ENCODE measurements at regions not wholly inside any gene's neighbourhood (a gene's known extent, or its start where the extent isn't known, plus 50 kb on each side); places are given as distances from the start of the nearest gene placed in this dataset.
"Not testable (repeated sequence)": the region's sequence is repeated elsewhere in the genome, so short reads cannot be mapped to it uniquely, and the experiment has no call there.

GRCh38 chr1:148324465-148324864 is 158.6 kb downstream of the PPIAL4G start:
- H4K20me1 ChIP-seq (ENCODE audit: control insufficient read depth, extremely low read depth, insufficient read depth, low read length); DNase-seq (ENCODE audit: low read depth in 2 of 2); H3K9ac ChIP-seq (ENCODE audit: insufficient read depth, low read length); H3K79me2 ChIP-seq (ENCODE audit: control insufficient read depth, insufficient read depth, low read length); H3K36me3 ChIP-seq (ENCODE audit: control insufficient read depth, insufficient read depth, low read length); H3K27me3 ChIP-seq (ENCODE audit: control insufficient read depth, insufficient read depth, low read length); H2AFZ ChIP-seq (ENCODE audit: low read length); H3K9me3 ChIP-seq (ENCODE audit: control insufficient read depth, insufficient read depth, low read depth, low read length); H3K4me3 ChIP-seq (replicated peaks in 1 of 4; ENCODE audit: control extremely low read depth in 1 of 4, insufficient read depth in 1 of 4, low read depth in 3 of 4, low read length in 4 of 4); H3K4me1 ChIP-seq (ENCODE audit: control insufficient read depth, extremely low read depth, insufficient read depth, low read length); H3K27ac ChIP-seq (ENCODE audit: insufficient read depth, low read length); H3K4me2 ChIP-seq (ENCODE audit: extremely low read depth, insufficient read depth, low read length): not testable (repeated sequence)

DNA sequence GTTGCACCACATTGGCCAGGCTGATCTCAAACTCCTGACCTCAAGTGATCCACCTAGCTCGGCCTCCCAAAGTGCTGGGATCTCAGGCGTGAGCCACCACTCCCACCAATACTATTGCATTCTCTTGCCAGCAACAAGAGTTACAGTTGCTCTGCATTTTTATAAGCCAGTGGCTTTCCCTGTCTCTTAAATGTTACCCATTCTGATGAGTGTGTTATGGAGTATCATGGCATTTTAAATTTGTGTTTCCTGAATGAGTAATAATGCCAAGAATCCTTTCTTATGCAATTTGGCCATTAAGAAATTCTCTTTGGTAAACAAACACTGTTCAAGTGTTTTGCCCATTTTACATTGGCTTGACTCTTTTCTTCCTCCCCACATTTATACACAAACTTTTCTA is 163.0 kb downstream of the PPIAL4G start:
- H3K4me1 ChIP-seq (ENCODE audit: control insufficient read depth, extremely low read depth, insufficient read depth, low read length); H3K4me2 ChIP-seq (ENCODE audit: extremely low read depth, insufficient read depth, low read length); H3K79me2 ChIP-seq (ENCODE audit: control insufficient read depth, insufficient read depth, low read length); H4K20me1 ChIP-seq (ENCODE audit: control insufficient read depth, extremely low read depth, insufficient read depth, low read length); H2AFZ ChIP-seq (ENCODE audit: low read length); DNase-seq (ENCODE audit: low read depth in 2 of 2); H3K9ac ChIP-seq (ENCODE audit: insufficient read depth, low read length); H3K4me3 ChIP-seq (replicated peaks in 1 of 4; ENCODE audit: control extremely low read depth in 1 of 4, insufficient read depth in 1 of 4, low read depth in 3 of 4, low read length in 4 of 4); H3K27ac ChIP-seq (ENCODE audit: insufficient read depth, low read length); H3K9me3 ChIP-seq (ENCODE audit: control insufficient read depth, insufficient read depth, low read depth, low read length); H3K27me3 ChIP-seq (ENCODE audit: control insufficient read depth, insufficient read depth, low read length); H3K36me3 ChIP-seq (ENCODE audit: control insufficient read depth, insufficient read depth, low read length): not testable (repeated sequence)

GRCh38 chr1:148318904-148319242 is 164.2 kb downstream of the PPIAL4G start:
- Histone ChIP-seq H3K27ac (ENCODE audit: insufficient read depth, low read length) (no peak overlapping the region), H2AFZ (ENCODE audit: low read length) (no peak overlapping the region), H3K4me2 (ENCODE audit: extremely low read depth, insufficient read depth, low read length) (no peak overlapping the region), H3K4me3 (replicated peaks in 1 of 4; ENCODE audit: control extremely low read depth in 1 of 4, insufficient read depth in 1 of 4, low read depth in 3 of 4, low read length in 4 of 4) (no peak overlapping the region), H3K79me2 (ENCODE audit: control insufficient read depth, insufficient read depth, low read length) (no peaks in the 10 kb centered on the region), H3K27me3 (ENCODE audit: control insufficient read depth, insufficient read depth, low read length) (peaks cover 14% of the 10 kb centered on the region), H3K9me3 (ENCODE audit: control insufficient read depth, insufficient read depth, low read depth, low read length) (no peaks in the 10 kb centered on the region), H4K20me1 (ENCODE audit: control insufficient read depth, extremely low read depth, insufficient read depth, low read length) (no peaks in the 10 kb centered on the region), H3K36me3 (ENCODE audit: control insufficient read depth, insufficient read depth, low read length) (no peaks in the 10 kb centered on the region), H3K4me1 (ENCODE audit: control insufficient read depth, extremely low read depth, insufficient read depth, low read length) (no peaks in the 10 kb centered on the region), H3K9ac (ENCODE audit: insufficient read depth, low read length) (no peak overlapping the region)
- no peak for DNase-seq (ENCODE audit: low read depth in 2 of 2)
- no peak for TF ChIP-seq EZH2 (IDR thresholded peaks at IDR 0.05; ENCODE audit: low read length, missing control alignments)
- TF ChIP-seq, protein P1, sequence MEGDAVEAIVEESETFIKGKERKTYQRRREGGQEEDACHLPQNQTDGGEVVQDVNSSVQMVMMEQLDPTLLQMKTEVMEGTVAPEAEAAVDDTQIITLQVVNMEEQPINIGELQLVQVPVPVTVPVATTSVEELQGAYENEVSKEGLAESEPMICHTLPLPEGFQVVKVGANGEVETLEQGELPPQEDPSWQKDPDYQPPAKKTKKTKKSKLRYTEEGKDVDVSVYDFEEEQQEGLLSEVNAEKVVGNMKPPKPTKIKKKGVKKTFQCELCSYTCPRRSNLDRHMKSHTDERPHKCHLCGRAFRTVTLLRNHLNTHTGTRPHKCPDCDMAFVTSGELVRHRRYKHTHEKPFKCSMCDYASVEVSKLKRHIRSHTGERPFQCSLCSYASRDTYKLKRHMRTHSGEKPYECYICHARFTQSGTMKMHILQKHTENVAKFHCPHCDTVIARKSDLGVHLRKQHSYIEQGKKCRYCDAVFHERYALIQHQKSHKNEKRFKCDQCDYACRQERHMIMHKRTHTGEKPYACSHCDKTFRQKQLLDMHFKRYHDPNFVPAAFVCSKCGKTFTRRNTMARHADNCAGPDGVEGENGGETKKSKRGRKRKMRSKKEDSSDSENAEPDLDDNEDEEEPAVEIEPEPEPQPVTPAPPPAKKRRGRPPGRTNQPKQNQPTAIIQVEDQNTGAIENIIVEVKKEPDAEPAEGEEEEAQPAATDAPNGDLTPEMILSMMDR (conservative IDR thresholded peaks at IDR 0.05 in 1 of 2, IDR thresholded peaks at IDR 0.05 in 1 of 2; ENCODE audit: low read depth in 1 of 2, low read length in 2 of 2), result no peak

DNA sequence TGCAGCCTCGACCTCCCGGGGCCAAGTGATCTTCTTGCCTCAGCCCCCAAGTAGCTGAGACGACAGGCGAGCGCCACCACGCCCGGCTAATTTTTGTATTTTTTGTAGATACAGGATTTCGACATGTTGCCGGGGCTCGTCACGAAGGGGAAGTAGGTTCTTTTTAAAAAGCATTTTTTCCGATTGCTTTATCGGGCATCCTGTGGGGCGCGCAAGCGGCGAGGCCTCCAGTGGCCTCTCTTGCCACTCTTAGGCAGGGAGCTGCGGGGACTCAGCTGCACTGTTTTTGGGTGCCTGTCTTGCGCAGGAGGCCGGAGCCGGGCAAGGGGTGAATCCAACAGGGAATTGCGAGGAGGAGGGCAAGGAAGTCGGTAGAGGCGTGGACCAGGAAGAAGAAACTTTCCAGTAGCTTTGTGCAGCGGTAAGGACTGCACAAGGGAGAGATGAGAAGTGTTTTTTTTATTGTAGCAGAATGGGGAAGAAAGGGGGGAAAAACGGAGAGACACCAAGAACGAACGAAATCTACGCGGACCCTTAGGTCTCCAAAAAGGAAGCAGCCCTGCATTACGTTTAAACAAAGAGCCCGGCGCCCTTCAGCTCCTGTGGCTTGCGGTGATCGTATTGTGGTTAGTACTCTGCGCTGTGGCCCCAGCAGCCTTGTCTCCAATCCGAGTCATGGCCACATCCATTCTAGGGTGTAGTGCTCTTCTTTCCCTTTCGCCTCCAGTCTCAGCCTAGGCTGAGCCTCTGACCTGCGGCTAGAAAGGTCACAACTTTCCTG is 164.8 kb downstream of the PPIAL4G start:
- no peak overlapping the region for H2AFZ ChIP-seq (ENCODE audit: low read length)
- no peak overlapping the region for H3K9ac ChIP-seq (ENCODE audit: insufficient read depth, low read length)
- no peak overlapping the region for H3K4me3 ChIP-seq (replicated peaks in 1 of 4; ENCODE audit: control extremely low read depth in 1 of 4, insufficient read depth in 1 of 4, low read depth in 3 of 4, low read length in 4 of 4)

More for the DNA sequence above, 164.8 kb downstream of the PPIAL4G start:
- DNase-seq (ENCODE audit: low read depth in 2 of 2), result peak in 1 of 2 donors; percentile 40
- H3K27me3 ChIP-seq (ENCODE audit: control insufficient read depth, insufficient read depth, low read length), result peaks cover 14% of the 10 kb centered on the region
- no peaks in the 10 kb centered on the region for H3K4me1 ChIP-seq (ENCODE audit: control insufficient read depth, extremely low read depth, insufficient read depth, low read length)
- no peaks in the 10 kb centered on the region for H3K9me3 ChIP-seq (ENCODE audit: control insufficient read depth, insufficient read depth, low read depth, low read length)
- no peaks in the 10 kb centered on the region for H4K20me1 ChIP-seq (ENCODE audit: control insufficient read depth, extremely low read depth, insufficient read depth, low read length)
- no peak overlapping the region for H3K4me2 ChIP-seq (ENCODE audit: extremely low read depth, insufficient read depth, low read length)
- TF ChIP-seq EZH2 (IDR thresholded peaks at IDR 0.05; ENCODE audit: low read length, missing control alignments), result no peak
- H3K27ac ChIP-seq (ENCODE audit: insufficient read depth, low read length), result no peak overlapping the region
- H3K36me3 ChIP-seq (ENCODE audit: control insufficient read depth, insufficient read depth, low read length), result no peaks in the 10 kb centered on the region
- no peaks in the 10 kb centered on the region for H3K79me2 ChIP-seq (ENCODE audit: control insufficient read depth, insufficient read depth, low read length)
